Progenitor cell of endocrine pancreas (in vitro differentiated cells): ENCODE measurements at regions not wholly inside any gene's neighbourhood (a gene's known extent, or its start where the extent isn't known, plus 50 kb on each side); places are given as distances from the start of the nearest gene placed in this dataset.

Experiments
- DNase-seq: peaks from one replicate; pipeline ENCODE4 v3.0.0; 2021; ENCODE audit warnings: low spot score; ENCODE audit not compliant: unreplicated experiment
- H3K27ac Mint-ChIP-seq: 2 replicates; pipeline ENCODE4 v1.8.0; 2021; ENCODE audit warnings: mild to moderate bottlenecking, moderate library complexity, mixed read lengths
- H3K27me3 Mint-ChIP-seq: 2 replicates; pipeline ENCODE4 v1.8.0; 2021; ENCODE audit warnings: mixed read lengths
- H3K36me3 Mint-ChIP-seq: 2 replicates; pipeline ENCODE4 v1.8.0; 2022; ENCODE audit warnings: mixed read lengths; ENCODE audit not compliant: insufficient read depth
- H3K4me1 Mint-ChIP-seq: 2 replicates; pipeline ENCODE4 v1.8.0; 2021; ENCODE audit warnings: low read depth, mixed read lengths
- H3K4me3 Mint-ChIP-seq: 2 replicates; pipeline ENCODE4 v1.8.0; 2021; ENCODE audit warnings: low read depth, mild to moderate bottlenecking, moderate library complexity, mixed read lengths
- H3K9me3 Mint-ChIP-seq: 2 replicates; pipeline ENCODE4 v1.8.0; 2021; ENCODE audit warnings: low read depth, mixed read lengths
- TF ChIP-seq, protein P1 (sequence below): fragments of 200-600 bp; sonication (generic); IDR thresholded peaks from one replicate; pipeline ENCODE4 v1.5.0; 2021; ENCODE audit warnings: antibody characterized with exemption, mild to moderate bottlenecking; ENCODE audit not compliant: unreplicated experiment

DNA sequence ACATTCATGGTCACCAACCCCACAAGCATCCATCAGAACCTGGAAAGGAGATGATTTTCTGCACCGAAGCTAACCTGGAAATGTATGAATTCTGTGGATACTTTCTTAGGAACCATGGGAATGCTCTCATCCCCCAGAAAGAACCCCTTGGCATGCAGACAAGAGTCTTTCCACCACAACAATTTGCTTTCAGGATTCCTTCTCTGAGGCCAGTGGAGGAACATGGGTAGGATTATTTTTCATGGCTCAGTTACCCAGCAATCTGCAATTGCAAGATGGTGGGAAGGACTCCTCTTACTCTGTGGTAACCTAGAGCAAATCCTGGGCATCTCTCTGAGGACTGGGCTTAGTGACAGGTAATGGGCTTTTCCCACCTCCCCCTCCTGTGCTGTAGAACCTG is 131.9 kb upstream of the MSX1 start:
- Mint-ChIP-seq H3K27me3 (no peaks in the 10 kb centered on the region), H3K4me1 (no peaks in the 10 kb centered on the region), H3K36me3 (peaks cover 4% of the 10 kb centered on the region), H3K27ac (peak overlapping the region; percentile 56), H3K9me3 (peaks cover 22% of the 10 kb centered on the region), H3K4me3 (no peak overlapping the region)
- TF ChIP-seq, protein P1, sequence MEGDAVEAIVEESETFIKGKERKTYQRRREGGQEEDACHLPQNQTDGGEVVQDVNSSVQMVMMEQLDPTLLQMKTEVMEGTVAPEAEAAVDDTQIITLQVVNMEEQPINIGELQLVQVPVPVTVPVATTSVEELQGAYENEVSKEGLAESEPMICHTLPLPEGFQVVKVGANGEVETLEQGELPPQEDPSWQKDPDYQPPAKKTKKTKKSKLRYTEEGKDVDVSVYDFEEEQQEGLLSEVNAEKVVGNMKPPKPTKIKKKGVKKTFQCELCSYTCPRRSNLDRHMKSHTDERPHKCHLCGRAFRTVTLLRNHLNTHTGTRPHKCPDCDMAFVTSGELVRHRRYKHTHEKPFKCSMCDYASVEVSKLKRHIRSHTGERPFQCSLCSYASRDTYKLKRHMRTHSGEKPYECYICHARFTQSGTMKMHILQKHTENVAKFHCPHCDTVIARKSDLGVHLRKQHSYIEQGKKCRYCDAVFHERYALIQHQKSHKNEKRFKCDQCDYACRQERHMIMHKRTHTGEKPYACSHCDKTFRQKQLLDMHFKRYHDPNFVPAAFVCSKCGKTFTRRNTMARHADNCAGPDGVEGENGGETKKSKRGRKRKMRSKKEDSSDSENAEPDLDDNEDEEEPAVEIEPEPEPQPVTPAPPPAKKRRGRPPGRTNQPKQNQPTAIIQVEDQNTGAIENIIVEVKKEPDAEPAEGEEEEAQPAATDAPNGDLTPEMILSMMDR = no peak
- no peak for DNase-seq

DNA sequence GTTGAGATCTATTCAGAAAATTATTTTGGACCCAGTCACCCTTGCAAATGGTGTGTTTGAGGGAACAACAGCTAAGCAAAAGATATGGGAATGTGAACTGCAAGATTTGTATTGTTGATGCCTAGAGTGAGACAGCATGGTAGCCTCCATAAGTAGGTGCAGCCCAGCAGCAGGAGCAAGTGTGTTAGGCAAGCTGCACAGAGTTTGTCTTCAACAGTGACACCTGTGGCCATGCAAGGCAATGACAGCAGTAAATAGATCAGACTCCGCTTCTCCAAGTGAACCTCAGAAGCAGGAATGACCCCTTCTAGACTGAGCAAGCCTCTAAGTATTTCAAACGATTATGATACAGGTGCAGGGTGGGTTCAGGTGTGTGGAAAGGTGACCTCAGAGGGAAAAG is 133.4 kb upstream of the MSX1 start:
- no peaks in the 10 kb centered on the region for H3K4me1 Mint-ChIP-seq
- TF ChIP-seq, protein P1 = peak; percentile 31
- H3K27me3 Mint-ChIP-seq = no peaks in the 10 kb centered on the region
- no peak for DNase-seq
- no peak overlapping the region for H3K4me3 Mint-ChIP-seq
- H3K27ac Mint-ChIP-seq = no peak overlapping the region
- peaks cover 4% of the 10 kb centered on the region for H3K36me3 Mint-ChIP-seq
- peaks cover 22% of the 10 kb centered on the region for H3K9me3 Mint-ChIP-seq

DNA sequence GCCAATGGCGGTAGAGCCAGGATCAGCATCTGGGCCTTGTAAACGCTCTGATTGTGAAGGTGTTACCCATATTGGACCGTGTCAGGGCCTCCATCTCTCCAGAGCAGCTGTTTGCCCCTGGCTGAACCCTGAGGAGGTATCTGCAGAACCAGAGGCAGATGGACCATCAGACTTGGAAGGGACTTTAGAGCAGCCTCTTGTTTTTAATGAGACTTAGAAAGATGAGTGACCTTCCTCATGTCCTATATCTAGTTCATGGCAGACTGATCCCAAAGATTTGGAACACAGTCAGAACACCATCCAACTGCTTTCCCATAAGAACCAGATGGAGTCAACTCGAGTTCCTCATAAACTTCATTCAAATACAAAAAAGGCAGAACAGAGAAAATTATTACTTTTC is 135.1 kb upstream of the MSX1 start:
- H3K27ac Mint-ChIP-seq = no peak overlapping the region
- TF ChIP-seq, protein P1 = no peak

DNA sequence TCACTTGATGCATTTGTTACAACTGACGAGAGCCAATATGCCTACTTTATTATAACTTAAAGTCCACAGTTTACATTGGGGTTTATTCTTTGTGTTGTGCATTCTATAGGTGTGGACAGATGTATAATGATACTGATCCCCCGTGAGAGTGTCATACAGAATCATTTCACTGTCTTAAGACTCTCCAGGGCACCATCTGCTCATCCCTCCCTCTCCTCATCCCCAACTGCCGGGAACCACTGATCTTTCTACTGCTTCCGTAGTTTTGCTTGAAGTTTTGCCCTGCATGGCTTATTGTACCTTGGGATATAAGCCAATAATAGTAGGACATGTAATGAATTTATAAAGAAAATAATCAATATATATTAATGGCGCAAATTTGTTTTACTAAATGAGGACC is 137.8 kb upstream of the MSX1 start:
- Mint-ChIP-seq H3K27ac (no peak overlapping the region), H3K27me3 (peaks cover 3% of the 10 kb centered on the region), H3K36me3 (peaks cover 5% of the 10 kb centered on the region), H3K9me3 (peaks cover 21% of the 10 kb centered on the region), H3K4me1 (peaks cover 5% of the 10 kb centered on the region), H3K4me3 (no peak overlapping the region)
- DNase-seq = no peak
- TF ChIP-seq, protein P1 = no peak

More for the DNA sequence above, 135.1 kb upstream of the MSX1 start:
- DNase-seq = no peak
- H3K4me3 Mint-ChIP-seq = no peak overlapping the region
- H3K36me3 Mint-ChIP-seq = peaks cover 4% of the 10 kb centered on the region
- no peaks in the 10 kb centered on the region for H3K4me1 Mint-ChIP-seq
- H3K27me3 Mint-ChIP-seq = no peaks in the 10 kb centered on the region
- peaks cover 22% of the 10 kb centered on the region for H3K9me3 Mint-ChIP-seq

DNA sequence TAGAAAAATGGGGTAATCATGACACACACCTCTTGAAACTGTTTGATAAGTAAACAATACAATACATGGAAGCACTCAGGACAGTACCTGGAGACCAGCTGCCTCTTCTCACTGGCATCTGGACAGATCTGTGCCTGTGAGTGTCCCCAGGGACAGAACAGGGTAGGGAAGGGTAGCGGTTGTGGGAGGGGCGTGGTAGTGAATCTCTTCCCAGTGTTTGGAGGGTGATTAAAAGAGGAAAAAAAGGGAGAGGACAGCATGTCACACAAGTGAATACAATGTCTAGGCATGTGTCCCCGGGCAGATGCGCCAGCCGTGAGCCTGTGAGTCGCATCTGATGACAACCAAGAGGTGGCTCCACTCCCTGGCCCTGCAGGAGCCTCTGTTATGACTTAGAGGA is 138.8 kb upstream of the MSX1 start:
- DNase-seq = no peak
- Mint-ChIP-seq H3K4me3 (no peak overlapping the region), H3K27me3 (peaks cover 3% of the 10 kb centered on the region), H3K9me3 (peaks cover 11% of the 10 kb centered on the region), H3K4me1 (peaks cover 5% of the 10 kb centered on the region), H3K27ac (no peak overlapping the region), H3K36me3 (peaks cover 4% of the 10 kb centered on the region)
- TF ChIP-seq, protein P1 = no peak
